ENCODE measurements at regions not wholly inside any gene's neighbourhood (a gene's known extent, or its start where the extent isn't known, plus 50 kb on each side); places are given as distances from the start of the nearest gene placed in this dataset.
A peak's percentile ranks its signal among the peaks of the same experiment; 100 is the strongest.

GRCh38 chr3:42013691-42014457 is 52.0 kb upstream of the ULK4 start (continued):
- TF ChIP-seq PRDM2 (tag by site-specific recombination; IDR thresholded peaks at IDR 0.05; ENCODE audit: borderline replicate concordance) (no peak), TCF7L2 (IDR thresholded peaks at IDR 0.05; ENCODE audit: borderline replicate concordance, low read depth, low read length) (no peak), GFI1B (tag by site-specific recombination; IDR thresholded peaks at IDR 0.05) (no peak), GLIS2 (tag by site-specific recombination; IDR thresholded peaks at IDR 0.05) (peak; percentile 72; the same call in 1 of the 2 replicates), KLF8 (tag by site-specific recombination; IDR thresholded peaks at IDR 0.05) (no peak), ZNF148 (tag by site-specific recombination; IDR thresholded peaks at IDR 0.05; ENCODE audit: borderline replicate concordance) (no peak), SETDB1 (IDR thresholded peaks at IDR 0.05; ENCODE audit: insufficient read length, low read length) (no peak), ATF2 (tag by site-specific recombination; IDR thresholded peaks at IDR 0.05; ENCODE audit: low read depth) (peak; percentile 68; the same call in 1 of the 2 replicates), ZNF747 (tag by site-specific recombination; IDR thresholded peaks at IDR 0.05) (no peak), ZIC2 (tag by site-specific recombination; IDR thresholded peaks at IDR 0.05) (peak; percentile 24; the same call in 1 of the 2 replicates), ZBTB26 (tag by site-specific recombination; optimal IDR thresholded peaks at IDR 0.05) (peak; percentile 79), ZNF335 (tag by site-specific recombination; conservative IDR thresholded peaks at IDR 0.05) (peak; percentile 95), ZNF580 (tag by site-specific recombination; IDR thresholded peaks at IDR 0.05) (no peak), GLIS1 (tag by site-specific recombination; IDR thresholded peaks at IDR 0.05) (0 out of 2 replicates have a peak, but pooled peaks have one; percentile 12), ZSCAN30 (tag by site-specific recombination; IDR thresholded peaks at IDR 0.05) (0 out of 2 replicates have a peak, but pooled peaks have one; percentile 11), ZNF157 (tag by site-specific recombination; IDR thresholded peaks at IDR 0.05) (no peak), ZNF585B (tag by site-specific recombination; IDR thresholded peaks at IDR 0.05) (no peak)

Measured in HEK293 (cell line).